ENCODE measurements at regions not wholly inside any gene's neighbourhood (a gene's known extent, or its start where the extent isn't known, plus 50 kb on each side); places are given as distances from the start of the nearest gene placed in this dataset.

- intact Hi-C loops (cut with DNase I; ENCODE audit: low total_unique reads), result no loop called here
- H3K27ac ChIP-seq, result no peak overlapping the region
- no peaks in the 10 kb centered on the region for H3K27me3 ChIP-seq
- no peaks in the 10 kb centered on the region for H3K4me1 ChIP-seq
- H3K4me3 ChIP-seq, result no peak overlapping the region
- DNase-seq, result no peak
- 91 to 94% methylated on average over 2 of the region's 2 CpGs for WGBS, 2 donors
- no peak for TF ChIP-seq POLR2A (IDR thresholded peaks at IDR 0.05)
- peak in 1 of 3 experiments; percentile 12 for TF ChIP-seq CTCF (IDR thresholded peaks at IDR 0.05)
- H3K36me3 ChIP-seq (ENCODE audit: low read depth, missing control alignments), result no peaks in the 10 kb centered on the region
- H3K9me3 ChIP-seq, result no peaks in the 10 kb centered on the region
Measured at GRCh38 chr3:137347132-137347531, 389.3 kb downstream of the IL20RB start.

- no peak overlapping the region for H3K27ac ChIP-seq
- no peaks in the 10 kb centered on the region for H3K9me3 ChIP-seq
- no peaks in the 10 kb centered on the region for H3K27me3 ChIP-seq
- no peak for DNase-seq
- intact Hi-C loops (cut with DNase I; ENCODE audit: low total_unique reads), result no loop called here
- 7 to 9% methylated on average over 1 of the region's 1 CpG for WGBS, 2 donors
- no peaks in the 10 kb centered on the region for H3K36me3 ChIP-seq (ENCODE audit: low read depth, missing control alignments)
- no peaks in the 10 kb centered on the region for H3K4me1 ChIP-seq
- H3K4me3 ChIP-seq, result no peak overlapping the region
- no peak for TF ChIP-seq POLR2A (IDR thresholded peaks at IDR 0.05)
- no peak for TF ChIP-seq CTCF (IDR thresholded peaks at IDR 0.05)
Measured at GRCh38 chr3:137347817-137348368, 390.1 kb downstream of the IL20RB start.

- Histone ChIP-seq H3K4me1 (no peaks in the 10 kb centered on the region), H3K4me3 (no peak overlapping the region), H3K27me3 (no peaks in the 10 kb centered on the region), H3K27ac (no peak overlapping the region), H3K36me3 (ENCODE audit: low read depth, missing control alignments) (no peaks in the 10 kb centered on the region), H3K9me3 (no peaks in the 10 kb centered on the region)
- intact Hi-C loops (cut with DNase I; ENCODE audit: low total_unique reads), result no loop called here
- no peak for TF ChIP-seq POLR2A (IDR thresholded peaks at IDR 0.05)
- no peak for TF ChIP-seq CTCF (IDR thresholded peaks at IDR 0.05)
- 81 to 82% methylated on average over 7 of the region's 7 CpGs for WGBS, 2 donors
- no peak for DNase-seq
Measured at GRCh38 chr3:137348936-137349335, 391.2 kb downstream of the IL20RB start.

- Histone ChIP-seq H3K4me3 (no peak overlapping the region), H3K4me1 (no peaks in the 10 kb centered on the region), H3K9me3 (no peaks in the 10 kb centered on the region), H3K27ac (no peak overlapping the region), H3K36me3 (ENCODE audit: low read depth, missing control alignments) (no peaks in the 10 kb centered on the region), H3K27me3 (no peaks in the 10 kb centered on the region)
- 68 to 71% methylated on average over 8 of the region's 8 CpGs for WGBS, 2 donors
- TF ChIP-seq CTCF (IDR thresholded peaks at IDR 0.05) (no peak), POLR2A (IDR thresholded peaks at IDR 0.05) (no peak)
- DNase-seq, result no peak
- intact Hi-C loops (cut with DNase I; ENCODE audit: low total_unique reads), result no loop called here
Measured at GRCh38 chr3:137349557-137350348, 392.0 kb downstream of the IL20RB start.
